GM06990 (cell line): ENCODE measurements at regions not wholly inside any gene's neighbourhood (a gene's known extent, or its start where the extent isn't known, plus 50 kb on each side); places are given as distances from the start of the nearest gene placed in this dataset.

Experiments used
- DNase-seq: peaks from one replicate; pipeline ENCODE4 v3.0.0-alpha.2; 2011; ENCODE audit not compliant: insufficient read length; ENCODE audit errors: extremely low read depth
- H3K27me3 ChIP-seq: replicated peaks from 2 replicates; pipeline ENCODE4 v1.6.0; 2011; ENCODE audit warnings: low read length; ENCODE audit not compliant: control insufficient read depth, insufficient read depth
- H3K36me3 ChIP-seq: 2 replicates; pipeline ENCODE4 v1.5.1; 2011; ENCODE audit warnings: low read length; ENCODE audit not compliant: control insufficient read depth, insufficient read depth
- H3K4me3 ChIP-seq: replicated peaks from 2 replicates; pipeline ENCODE4 v1.5.1; 2011; ENCODE audit warnings: low read depth, mild to moderate bottlenecking, control low read depth, low read length
- CTCF ChIP-seq: IDR thresholded peaks from 2 replicates; pipeline ENCODE4 v1.5.1; 2011; ENCODE audit warnings: low read length, control low read depth, mild to moderate bottlenecking, inconsistent platforms; ENCODE audit not compliant: insufficient read depth, poor library complexity, severe bottlenecking

GRCh38 chr11:70739091-70739490 lies 340.8 kb downstream of the CTTN start:
- Histone ChIP-seq H3K4me3 (no peak overlapping the region), H3K27me3 (peaks cover 2% of the 10 kb centered on the region), H3K36me3 (no peaks in the 10 kb centered on the region)
- TF ChIP-seq CTCF, result no peak
- DNase-seq, result no peak

GRCh38 chr11:70739811-70740487 lies 341.6 kb downstream of the CTTN start:
- no peaks in the 10 kb centered on the region for H3K36me3 ChIP-seq
- TF ChIP-seq CTCF, result no peak
- DNase-seq, result no peak
- H3K27me3 ChIP-seq, result peaks cover 2% of the 10 kb centered on the region
- H3K4me3 ChIP-seq, result no peak overlapping the region

- H3K36me3 ChIP-seq, result no peaks in the 10 kb centered on the region
- TF ChIP-seq CTCF, result no peak
- DNase-seq, result no peak
- H3K27me3 ChIP-seq, result peaks cover 4% of the 10 kb centered on the region
- H3K4me3 ChIP-seq, result no peak overlapping the region
These were observed 342.1 kb downstream of the CTTN start for GRCh38 chr11:70740488-70740851.

- TF ChIP-seq CTCF, result no peak
- no peak for DNase-seq
- H3K27me3 ChIP-seq, result peaks cover 4% of the 10 kb centered on the region
- H3K4me3 ChIP-seq, result no peak overlapping the region
- H3K36me3 ChIP-seq, result no peaks in the 10 kb centered on the region
These were observed 342.8 kb downstream of the CTTN start for GRCh38 chr11:70741085-70741484.

- Histone ChIP-seq H3K27me3 (peaks cover 4% of the 10 kb centered on the region), H3K36me3 (no peaks in the 10 kb centered on the region), H3K4me3 (no peak overlapping the region)
- TF ChIP-seq CTCF, result no peak
- DNase-seq, result no peak
These were observed 344.4 kb downstream of the CTTN start for GRCh38 chr11:70742553-70743291.
